Ishikawa (cell line): ENCODE measurements at regions not wholly inside any gene's neighbourhood (a gene's known extent, or its start where the extent isn't known, plus 50 kb on each side); places are given as distances from the start of the nearest gene placed in this dataset.

ENCODE experiments used
- MAX ChIP-seq: IDR thresholded peaks from 2 replicates; pipeline ENCODE4 v1.6.1; 2012
- NFIC ChIP-seq: IDR thresholded peaks from 2 replicates; pipeline ENCODE4 v1.6.1; 2012
- TCF12 ChIP-seq: IDR thresholded peaks from 2 replicates; pipeline ENCODE4 v1.6.1; 2012; ENCODE audit warnings: low read depth
- TEAD4 ChIP-seq: IDR thresholded peaks from 2 replicates; pipeline ENCODE4 v1.6.1; 2012
- TF ChIP-seq, protein P1 (sequence below): IDR thresholded peaks from 2 replicates; pipeline ENCODE4 v1.6.1; 2012

- no peak for TF ChIP-seq MAX
- no peak for TF ChIP-seq TCF12
- TF ChIP-seq, protein P1, sequence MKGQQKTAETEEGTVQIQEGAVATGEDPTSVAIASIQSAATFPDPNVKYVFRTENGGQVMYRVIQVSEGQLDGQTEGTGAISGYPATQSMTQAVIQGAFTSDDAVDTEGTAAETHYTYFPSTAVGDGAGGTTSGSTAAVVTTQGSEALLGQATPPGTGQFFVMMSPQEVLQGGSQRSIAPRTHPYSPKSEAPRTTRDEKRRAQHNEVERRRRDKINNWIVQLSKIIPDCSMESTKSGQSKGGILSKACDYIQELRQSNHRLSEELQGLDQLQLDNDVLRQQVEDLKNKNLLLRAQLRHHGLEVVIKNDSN: no peak
- TF ChIP-seq TEAD4: no peak
- TF ChIP-seq NFIC: no peak
These were observed 63.1 kb upstream of the FREM3 start for GRCh38 chr4:143763587-143763986.
